ENCODE measurements at regions not wholly inside any gene's neighbourhood (a gene's known extent, or its start where the extent isn't known, plus 50 kb on each side); places are given as distances from the start of the nearest gene placed in this dataset.

GRCh38 chr12:91677556-91677955, 468.1 kb downstream of the BTG1 start:
- no peaks in the 10 kb centered on the region for H3K9me3 ChIP-seq
- no peak for TF ChIP-seq CTCF (IDR thresholded peaks at IDR 0.05)
- no peak overlapping the region for H3K4me3 ChIP-seq
- intact Hi-C loops (cut with DNase I; ENCODE audit: low total_unique reads), result no loop called here
- H3K4me1 ChIP-seq, result no peaks in the 10 kb centered on the region
- no peaks in the 10 kb centered on the region for H3K36me3 ChIP-seq
- DNase-seq, result no peak
- H3K27me3 ChIP-seq, result no peaks in the 10 kb centered on the region
- H3K27ac ChIP-seq, result no peak overlapping the region

GRCh38 chr12:91675401-91675800, 470.2 kb downstream of the BTG1 start:
- no peaks in the 10 kb centered on the region for H3K36me3 ChIP-seq
- no peaks in the 10 kb centered on the region for H3K4me1 ChIP-seq
- no peak overlapping the region for H3K4me3 ChIP-seq
- no peaks in the 10 kb centered on the region for H3K9me3 ChIP-seq
- H3K27me3 ChIP-seq, result no peaks in the 10 kb centered on the region
- no peak overlapping the region for H3K27ac ChIP-seq
- intact Hi-C loops (cut with DNase I; ENCODE audit: low total_unique reads), result no loop called here
- TF ChIP-seq POLR2A (IDR thresholded peaks at IDR 0.05) (no peak), CTCF (IDR thresholded peaks at IDR 0.05) (no peak)
- no peak for DNase-seq

- intact Hi-C loops (cut with DNase I; ENCODE audit: low total_unique reads), result no loop called here
- Histone ChIP-seq H3K9me3 (no peaks in the 10 kb centered on the region), H3K36me3 (no peaks in the 10 kb centered on the region), H3K4me3 (no peak overlapping the region), H3K27ac (no peak overlapping the region), H3K27me3 (no peaks in the 10 kb centered on the region), H3K4me1 (no peaks in the 10 kb centered on the region)
- TF ChIP-seq POLR2A (IDR thresholded peaks at IDR 0.05) (no peak), CTCF (IDR thresholded peaks at IDR 0.05) (no peak)
- DNase-seq, result no peak
Measured at GRCh38 chr12:91672130-91672529, 473.5 kb downstream of the BTG1 start.

- DNase-seq, result no peak
- Histone ChIP-seq H3K4me1 (no peaks in the 10 kb centered on the region), H3K27ac (peak overlapping the region in 1 of 2 donors; percentile 23), H3K9me3 (no peaks in the 10 kb centered on the region), H3K4me3 (no peak overlapping the region), H3K36me3 (no peaks in the 10 kb centered on the region), H3K27me3 (no peaks in the 10 kb centered on the region)
- no peak for TF ChIP-seq CTCF (IDR thresholded peaks at IDR 0.05)
- no peak for TF ChIP-seq POLR2A (IDR thresholded peaks at IDR 0.05)
- intact Hi-C loops (cut with DNase I; ENCODE audit: low total_unique reads), result no loop called here
Measured at GRCh38 chr12:91667694-91668093, 478.0 kb downstream of the BTG1 start.

- no peak overlapping the region for H3K4me3 ChIP-seq
- intact Hi-C loops (cut with DNase I; ENCODE audit: low total_unique reads), result no loop called here
- H3K36me3 ChIP-seq, result no peaks in the 10 kb centered on the region
- no peak for TF ChIP-seq POLR2A (IDR thresholded peaks at IDR 0.05)
- no peak for TF ChIP-seq CTCF (IDR thresholded peaks at IDR 0.05)
- DNase-seq, result no peak
- H3K27me3 ChIP-seq, result no peaks in the 10 kb centered on the region
- H3K4me1 ChIP-seq, result no peaks in the 10 kb centered on the region
- H3K9me3 ChIP-seq, result no peaks in the 10 kb centered on the region
- H3K27ac ChIP-seq, result peak overlapping the region in 1 of 2 donors; percentile 33
Measured at GRCh38 chr12:91663744-91664143, 481.1 kb upstream of the DCN start.

All from uterus (tissue), 3 donors.